Lung (tissue), 11 donors: ENCODE measurements at regions not wholly inside any gene's neighbourhood (a gene's known extent, or its start where the extent isn't known, plus 50 kb on each side); places are given as distances from the start of the nearest gene placed in this dataset.

Experiments
- ATAC-seq: fragments of 200-7000 bp; cut with Tn5 transposase; one replicate; pipeline ENCODE4 v1.9.1; 2020; ENCODE audit warnings: moderate number of reproducible peaks; ENCODE audit not compliant: insufficient read depth, low FRiP score
- DNase-seq, 3 donors: peaks; one replicate each; pipeline ENCODE4 v3.0.0-alpha.2; 2013 to 2017
- H3K27ac ChIP-seq, 2 donors: one replicate each; pipeline ENCODE4 v1.5.1; 2013; ENCODE audit warnings: mild to moderate bottlenecking in 2 of 2, moderate library complexity in 2 of 2, control low read depth in 1 of 2, inconsistent platforms in 1 of 2, low read depth in 1 of 2, low read length in 1 of 2
- H3K27me3 ChIP-seq, 3 donors: one replicate each; pipeline ENCODE4 v1.5.1; 2013; ENCODE audit warnings: low read length in 2 of 3; ENCODE audit not compliant: control insufficient read depth in 3 of 3, insufficient read depth in 3 of 3
- H3K36me3 ChIP-seq, 4 donors: one replicate each; pipeline ENCODE4 v1.5.1; 2013; ENCODE audit warnings: low read length in 4 of 4, mild to moderate bottlenecking in 1 of 4, moderate library complexity in 1 of 4; ENCODE audit not compliant: control insufficient read depth in 4 of 4, insufficient read depth in 4 of 4
- H3K4me1 ChIP-seq, 5 donors: one replicate each; pipeline ENCODE4 v1.5.1; 2013; ENCODE audit warnings: low read length in 5 of 5, mild to moderate bottlenecking in 2 of 5, moderate library complexity in 1 of 5; ENCODE audit not compliant: control insufficient read depth in 5 of 5, insufficient read depth in 5 of 5
- H3K4me3 ChIP-seq: one replicate; pipeline ENCODE4 v1.5.1; 2013; ENCODE audit warnings: mild to moderate bottlenecking, control low read depth, moderate library complexity
- H3K9ac ChIP-seq, 2 donors: one replicate each; pipeline ENCODE4 v1.5.1; 2013; ENCODE audit warnings: low read length in 2 of 2, control low read depth in 1 of 2; ENCODE audit not compliant: insufficient read depth in 1 of 2
- H3K9me3 ChIP-seq, 4 donors: one replicate each; pipeline ENCODE4 v1.5.1; 2013; ENCODE audit warnings: low read length in 3 of 4, mild to moderate bottlenecking in 1 of 4, moderate library complexity in 1 of 4; ENCODE audit not compliant: control insufficient read depth in 4 of 4, insufficient read depth in 3 of 4
- WGBS, 2 donors: extraction: QIAGEN DNeasy Blood & Tissue Kit; methylation state at CpG; one replicate each; pipeline ENCODE4 v1.1.7; 2013; 5-methylcytosine and 5-hydroxymethylcytosine counted together
- TF ChIP-seq, protein P1 (sequence below): IDR thresholded peaks from 2 replicates; pipeline ENCODE4 v1.5.1; 2012; ENCODE audit warnings: mild to moderate bottlenecking; ENCODE audit errors: control extremely low read depth, extremely low read depth
- donor health status: control.
- donor health status: control.
- donor health status: Bipolar disorder and iron deficiency.
- donor health status: healthy.
- donor health status: DM: yes; HTN: yes; CAD: no.

DNA sequence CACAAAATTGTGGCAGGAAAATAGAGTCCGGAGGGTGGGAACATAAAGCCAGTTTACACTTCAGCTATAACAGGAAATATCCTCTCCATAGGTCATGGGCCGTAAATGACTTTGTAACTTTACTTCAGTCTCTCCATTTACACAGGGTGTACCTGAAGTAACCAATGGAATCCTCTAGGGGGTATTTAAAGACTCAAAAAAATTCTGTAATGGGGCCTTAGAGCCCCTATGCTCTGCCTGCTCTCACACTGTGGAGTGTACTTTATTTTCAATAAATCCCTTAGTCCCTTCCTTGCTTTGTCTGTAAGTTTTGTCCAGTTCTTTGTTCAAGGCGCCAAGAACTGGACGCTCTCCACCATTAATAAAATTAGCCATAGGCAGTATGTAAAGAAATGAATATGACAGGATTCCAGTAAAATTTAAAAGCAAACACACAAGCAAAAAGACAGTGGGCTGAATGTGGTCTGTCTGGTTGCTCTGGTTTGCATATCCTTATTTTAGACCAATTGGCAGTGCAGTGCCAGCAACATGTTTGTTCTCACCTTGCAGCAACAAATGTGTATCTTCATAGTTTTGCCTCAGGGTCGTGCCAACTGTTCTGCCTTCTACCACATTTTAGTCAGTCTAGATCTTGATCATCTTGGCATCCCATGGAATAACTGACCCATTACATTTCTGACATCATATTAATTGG is 801.5 kb upstream of the SPRY2 start:
- ATAC-seq, result no peak
- DNase-seq, result peak in 1 of 3 donors; percentile 0
- Histone ChIP-seq H3K9ac (no peak overlapping the region), H3K36me3 (no peaks in the 10 kb centered on the region), H3K27ac (no peak overlapping the region), H3K27me3 (no peaks in the 10 kb centered on the region), H3K4me3 (no peak overlapping the region), H3K9me3 (no peaks in the 10 kb centered on the region), H3K4me1 (no peaks in the 10 kb centered on the region)
- WGBS, 2 donors, result 74 to 83% methylated on average over 5 of the region's 5 CpGs
- TF ChIP-seq, protein P1, sequence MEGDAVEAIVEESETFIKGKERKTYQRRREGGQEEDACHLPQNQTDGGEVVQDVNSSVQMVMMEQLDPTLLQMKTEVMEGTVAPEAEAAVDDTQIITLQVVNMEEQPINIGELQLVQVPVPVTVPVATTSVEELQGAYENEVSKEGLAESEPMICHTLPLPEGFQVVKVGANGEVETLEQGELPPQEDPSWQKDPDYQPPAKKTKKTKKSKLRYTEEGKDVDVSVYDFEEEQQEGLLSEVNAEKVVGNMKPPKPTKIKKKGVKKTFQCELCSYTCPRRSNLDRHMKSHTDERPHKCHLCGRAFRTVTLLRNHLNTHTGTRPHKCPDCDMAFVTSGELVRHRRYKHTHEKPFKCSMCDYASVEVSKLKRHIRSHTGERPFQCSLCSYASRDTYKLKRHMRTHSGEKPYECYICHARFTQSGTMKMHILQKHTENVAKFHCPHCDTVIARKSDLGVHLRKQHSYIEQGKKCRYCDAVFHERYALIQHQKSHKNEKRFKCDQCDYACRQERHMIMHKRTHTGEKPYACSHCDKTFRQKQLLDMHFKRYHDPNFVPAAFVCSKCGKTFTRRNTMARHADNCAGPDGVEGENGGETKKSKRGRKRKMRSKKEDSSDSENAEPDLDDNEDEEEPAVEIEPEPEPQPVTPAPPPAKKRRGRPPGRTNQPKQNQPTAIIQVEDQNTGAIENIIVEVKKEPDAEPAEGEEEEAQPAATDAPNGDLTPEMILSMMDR, result no peak

DNA sequence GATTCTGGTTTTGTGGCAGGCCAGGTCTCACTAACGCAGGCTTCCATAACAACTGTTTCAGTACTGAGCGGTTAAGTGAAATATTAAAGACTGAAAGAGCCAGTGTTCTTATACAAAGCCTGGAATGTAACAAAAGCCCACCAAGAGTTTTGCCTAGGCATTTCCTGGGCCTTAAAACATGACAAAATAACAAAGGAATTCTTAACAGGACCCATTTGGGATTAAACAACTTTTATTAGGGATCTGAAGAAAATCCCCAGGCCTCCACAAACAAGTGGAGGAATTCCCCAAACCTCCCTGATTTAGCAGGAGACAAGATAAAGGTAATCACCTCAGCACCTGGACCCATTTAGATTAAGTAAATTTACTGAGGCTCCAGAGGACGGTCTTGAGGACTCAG is 799.7 kb upstream of the SPRY2 start:
- Histone ChIP-seq H3K27me3 (no peaks in the 10 kb centered on the region), H3K36me3 (no peaks in the 10 kb centered on the region), H3K27ac (no peak overlapping the region), H3K4me1 (no peaks in the 10 kb centered on the region), H3K4me3 (no peak overlapping the region), H3K9ac (no peak overlapping the region), H3K9me3 (no peaks in the 10 kb centered on the region)
- 77 to 78% methylated on average over 3 of the region's 3 CpGs for WGBS, 2 donors
- TF ChIP-seq, protein P1, result no peak
- no peak for ATAC-seq
- no peak for DNase-seq

- 69 to 80% methylated on average over 4 of the region's 4 CpGs for WGBS, 2 donors
- H3K36me3 ChIP-seq, result no peaks in the 10 kb centered on the region
- DNase-seq (no peak), ATAC-seq (no peak)
- TF ChIP-seq, protein P1, result no peak
- no peak overlapping the region for H3K9ac ChIP-seq
- H3K27ac ChIP-seq, result no peak overlapping the region
- no peaks in the 10 kb centered on the region for H3K27me3 ChIP-seq
- no peak overlapping the region for H3K4me3 ChIP-seq
- no peaks in the 10 kb centered on the region for H3K4me1 ChIP-seq
- H3K9me3 ChIP-seq, result no peaks in the 10 kb centered on the region
Observed at GRCh38 chr13:81139987-81140386, 799.1 kb upstream of the SPRY2 start.
